ENCODE measurements at regions not wholly inside any gene's neighbourhood (a gene's known extent, or its start where the extent isn't known, plus 50 kb on each side); places are given as distances from the start of the nearest gene placed in this dataset.

- TF ChIP-seq ATF2 (CRISPR knock-in tag; IDR thresholded peaks at IDR 0.05; ENCODE audit: borderline replicate concordance, low read depth) (no peak), STAT6 (CRISPR knock-in tag; conservative IDR thresholded peaks at IDR 0.05; ENCODE audit: low read depth) (no peak), E2F1 (CRISPR knock-in tag; IDR thresholded peaks at IDR 0.05) (no peak), ATF3 (CRISPR knock-in tag; conservative IDR thresholded peaks at IDR 0.05) (no peak), ZNF281 (CRISPR knock-in tag; IDR thresholded peaks at IDR 0.05) (no peak), ZNF138 (CRISPR knock-in tag; conservative IDR thresholded peaks at IDR 0.05) (no peak), IRF2 (CRISPR knock-in tag; IDR thresholded peaks at IDR 0.05; ENCODE audit: borderline replicate concordance, low read depth) (no peak), SMAD4 (CRISPR knock-in tag; IDR thresholded peaks at IDR 0.05) (no peak), TEAD1 (CRISPR knock-in tag; IDR thresholded peaks at IDR 0.05) (no peak), NFE2L1 (CRISPR knock-in tag; IDR thresholded peaks at IDR 0.05) (no peak)
- Mint-ChIP-seq H3K27me3 (ENCODE audit: low read depth) (peaks cover 6% of the 10 kb centered on the region; the same call in 1 of the 2 replicates), H3K27ac (no peak overlapping the region), H3K4me3 (no peak overlapping the region), H3K4me1 (no peaks in the 10 kb centered on the region), H3K9me3 (no peaks in the 10 kb centered on the region), H3K36me3 (no peaks in the 10 kb centered on the region)
- ChIA-PET POLR2A (no interaction called here), CTCF (interaction anchor here (0.8 kb wide), 1 partner anchor 12 kb away, joined by 4 read pairs; no protein-coding TSS in a partner anchor)
- DNase-seq (ENCODE audit: low spot score) (no peak), ATAC-seq (no peak)
Observed at GRCh38 chr3:150172356-150172755, 201.7 kb upstream of the PFN2 start.

GRCh38 chr3:150170852-150171520 lies 200.3 kb upstream of the PFN2 start:
- Mint-ChIP-seq H3K9me3 (no peaks in the 10 kb centered on the region), H3K4me1 (no peaks in the 10 kb centered on the region), H3K36me3 (no peaks in the 10 kb centered on the region), H3K4me3 (no peak overlapping the region), H3K27ac (no peak overlapping the region), H3K27me3 (ENCODE audit: low read depth) (peaks cover 6% of the 10 kb centered on the region; the same call in 1 of the 2 replicates)
- POLR2A ChIA-PET, result no interaction called here
- TF ChIP-seq PRDM15 (CRISPR knock-in tag; IDR thresholded peaks at IDR 0.05) (no peak), JAZF1 (CRISPR knock-in tag; IDR thresholded peaks at IDR 0.05) (no peak), FOXP1 (CRISPR knock-in tag; IDR thresholded peaks at IDR 0.05; ENCODE audit: borderline replicate concordance) (no peak), HMGA2 (CRISPR knock-in tag; IDR thresholded peaks at IDR 0.05) (no peak), TP53 (CRISPR knock-in tag; IDR thresholded peaks at IDR 0.05) (no peak), IRF2 (CRISPR knock-in tag; IDR thresholded peaks at IDR 0.05; ENCODE audit: borderline replicate concordance, low read depth) (no peak), IRF1 (CRISPR knock-in tag; IDR thresholded peaks at IDR 0.05) (no peak)
- CTCF ChIA-PET, result interaction anchor here (1.0 kb wide), 1 partner anchor 13 kb away, joined by 4 read pairs; no protein-coding TSS in a partner anchor
- no peak for ATAC-seq
- no peak for DNase-seq (ENCODE audit: low spot score)
